Suprapubic skin (tissue), 4 donors: ENCODE measurements at regions not wholly inside any gene's neighbourhood (a gene's known extent, or its start where the extent isn't known, plus 50 kb on each side); places are given as distances from the start of the nearest gene placed in this dataset.

Experiments
- DNase-seq, 2 donors: peaks; one replicate each; pipeline ENCODE4 v3.0.0-alpha.2; 2019; ENCODE audit warnings: low spot score in 2 of 2
- H3K27ac ChIP-seq: fragments of 200-600 bp; sonication (generic); one replicate; pipeline ENCODE4 v1.5.1; 2019
- H3K27me3 ChIP-seq: fragments of 200-600 bp; sonication (generic); one replicate; pipeline ENCODE4 v1.5.1; 2019
- H3K36me3 ChIP-seq: fragments of 200-600 bp; sonication (generic); one replicate; pipeline ENCODE4 v1.5.1; 2019
- H3K4me1 ChIP-seq: fragments of 200-600 bp; sonication (generic); one replicate; pipeline ENCODE4 v1.5.1; 2019
- H3K4me3 ChIP-seq: fragments of 200-600 bp; sonication (generic); one replicate; pipeline ENCODE4 v1.5.1; 2019; ENCODE audit warnings: mild to moderate bottlenecking
- H3K9me3 ChIP-seq: fragments of 200-600 bp; sonication (generic); one replicate; pipeline ENCODE4 v1.5.1; 2019
- EP300 ChIP-seq: sonication (generic); formaldehyde crosslinking; IDR thresholded peaks from one replicate; pipeline ENCODE4 v1.6.1; 2017; ENCODE audit warnings: antibody characterized with exemption
- POLR2A ChIP-seq, 2 donors: fragments of 450-650 bp; IDR thresholded peaks; one replicate each; pipeline ENCODE4 v1.6.1; 2017; ENCODE audit warnings: antibody characterized with exemption in 2 of 2, mild to moderate bottlenecking in 2 of 2, moderate library complexity in 2 of 2
- POLR2AphosphoS5 ChIP-seq, 3 donors: sonication (generic); formaldehyde crosslinking; IDR thresholded peaks; one replicate each; pipeline ENCODE4 v1.6.1; 2017; ENCODE audit warnings: antibody characterized with exemption in 3 of 3
- WGBS: methylation state at CpG from one replicate; pipeline ENCODE4 v1.1.5; 2018; 5-methylcytosine and 5-hydroxymethylcytosine counted together
- TF ChIP-seq, protein P1 (sequence below), 2 donors: fragments of 200-600 bp in 1 of 2; fragments of 450-650 bp in 1 of 2; sonication (generic) in 1 of 2; IDR thresholded peaks; one replicate each; pipeline ENCODE4 v1.5.1; 2016 to 2019; ENCODE audit warnings: antibody characterized with exemption in 2 of 2, mild to moderate bottlenecking in 1 of 2, moderate library complexity in 1 of 2

DNA sequence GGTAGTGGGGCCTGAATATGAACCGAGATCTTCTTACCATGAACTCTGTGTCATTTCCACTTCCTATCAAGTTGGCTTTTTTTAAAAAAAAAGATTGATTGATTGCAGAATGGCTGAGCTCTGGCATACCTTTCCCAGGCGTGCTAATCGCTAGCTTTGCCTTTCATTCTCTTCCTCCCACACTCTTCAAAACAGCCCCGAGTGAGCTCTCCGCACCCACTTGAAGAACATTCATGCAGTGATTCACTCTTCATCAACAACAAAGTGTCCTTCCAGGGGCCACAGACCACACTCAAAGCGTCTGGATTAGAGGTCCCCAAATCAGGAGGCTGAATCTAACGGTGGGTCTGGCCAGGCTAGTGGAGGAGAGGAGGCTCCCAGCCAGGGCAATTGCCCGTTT, 96.3 kb upstream of the GALNT2 start:
- Histone ChIP-seq H3K4me1 (peaks cover 13% of the 10 kb centered on the region), H3K36me3 (no peaks in the 10 kb centered on the region), H3K9me3 (no peaks in the 10 kb centered on the region), H3K4me3 (no peak overlapping the region), H3K27me3 (peaks cover 4% of the 10 kb centered on the region), H3K27ac (peak overlapping the region; percentile 38)
- no peak for DNase-seq
- TF ChIP-seq EP300 (no peak), POLR2AphosphoS5 (IDR thresholded peaks at IDR 0.05) (no peak), POLR2A (IDR thresholded peaks at IDR 0.05) (no peak)
- TF ChIP-seq, protein P1, sequence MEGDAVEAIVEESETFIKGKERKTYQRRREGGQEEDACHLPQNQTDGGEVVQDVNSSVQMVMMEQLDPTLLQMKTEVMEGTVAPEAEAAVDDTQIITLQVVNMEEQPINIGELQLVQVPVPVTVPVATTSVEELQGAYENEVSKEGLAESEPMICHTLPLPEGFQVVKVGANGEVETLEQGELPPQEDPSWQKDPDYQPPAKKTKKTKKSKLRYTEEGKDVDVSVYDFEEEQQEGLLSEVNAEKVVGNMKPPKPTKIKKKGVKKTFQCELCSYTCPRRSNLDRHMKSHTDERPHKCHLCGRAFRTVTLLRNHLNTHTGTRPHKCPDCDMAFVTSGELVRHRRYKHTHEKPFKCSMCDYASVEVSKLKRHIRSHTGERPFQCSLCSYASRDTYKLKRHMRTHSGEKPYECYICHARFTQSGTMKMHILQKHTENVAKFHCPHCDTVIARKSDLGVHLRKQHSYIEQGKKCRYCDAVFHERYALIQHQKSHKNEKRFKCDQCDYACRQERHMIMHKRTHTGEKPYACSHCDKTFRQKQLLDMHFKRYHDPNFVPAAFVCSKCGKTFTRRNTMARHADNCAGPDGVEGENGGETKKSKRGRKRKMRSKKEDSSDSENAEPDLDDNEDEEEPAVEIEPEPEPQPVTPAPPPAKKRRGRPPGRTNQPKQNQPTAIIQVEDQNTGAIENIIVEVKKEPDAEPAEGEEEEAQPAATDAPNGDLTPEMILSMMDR (IDR thresholded peaks at IDR 0.05): no peak
- WGBS: 47% methylated on average over 8 of the region's 8 CpGs

DNA sequence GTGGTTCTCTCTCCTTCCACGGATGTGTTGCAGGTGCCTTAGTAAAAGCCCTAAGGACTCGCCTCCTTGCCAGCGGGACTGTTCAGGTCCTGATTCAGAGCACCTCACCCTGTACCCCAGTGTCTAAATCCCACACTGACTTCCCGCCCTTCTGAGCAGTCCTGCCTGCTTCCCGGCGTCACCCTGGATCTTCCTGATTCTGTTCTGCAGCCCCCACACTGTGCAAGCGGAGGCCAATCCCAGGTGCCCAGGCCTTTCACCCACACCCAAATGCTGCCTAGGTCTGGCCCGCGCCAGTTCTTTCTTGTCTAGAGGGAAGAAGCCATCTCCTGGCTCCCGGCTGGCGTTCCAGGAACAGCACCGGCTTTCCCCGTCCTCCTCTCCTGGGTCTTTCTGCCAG, 95.9 kb upstream of the GALNT2 start:
- Histone ChIP-seq H3K4me1 (peaks cover 13% of the 10 kb centered on the region), H3K9me3 (no peaks in the 10 kb centered on the region), H3K27me3 (no peaks in the 10 kb centered on the region), H3K4me3 (no peak overlapping the region), H3K27ac (peak overlapping the region; percentile 38), H3K36me3 (no peaks in the 10 kb centered on the region)
- DNase-seq: no peak
- TF ChIP-seq EP300 (no peak), POLR2A (IDR thresholded peaks at IDR 0.05) (no peak), POLR2AphosphoS5 (IDR thresholded peaks at IDR 0.05) (no peak)
- TF ChIP-seq, protein P1 (IDR thresholded peaks at IDR 0.05): no peak
- 67% methylated on average over 13 of the region's 13 CpGs for WGBS

DNA sequence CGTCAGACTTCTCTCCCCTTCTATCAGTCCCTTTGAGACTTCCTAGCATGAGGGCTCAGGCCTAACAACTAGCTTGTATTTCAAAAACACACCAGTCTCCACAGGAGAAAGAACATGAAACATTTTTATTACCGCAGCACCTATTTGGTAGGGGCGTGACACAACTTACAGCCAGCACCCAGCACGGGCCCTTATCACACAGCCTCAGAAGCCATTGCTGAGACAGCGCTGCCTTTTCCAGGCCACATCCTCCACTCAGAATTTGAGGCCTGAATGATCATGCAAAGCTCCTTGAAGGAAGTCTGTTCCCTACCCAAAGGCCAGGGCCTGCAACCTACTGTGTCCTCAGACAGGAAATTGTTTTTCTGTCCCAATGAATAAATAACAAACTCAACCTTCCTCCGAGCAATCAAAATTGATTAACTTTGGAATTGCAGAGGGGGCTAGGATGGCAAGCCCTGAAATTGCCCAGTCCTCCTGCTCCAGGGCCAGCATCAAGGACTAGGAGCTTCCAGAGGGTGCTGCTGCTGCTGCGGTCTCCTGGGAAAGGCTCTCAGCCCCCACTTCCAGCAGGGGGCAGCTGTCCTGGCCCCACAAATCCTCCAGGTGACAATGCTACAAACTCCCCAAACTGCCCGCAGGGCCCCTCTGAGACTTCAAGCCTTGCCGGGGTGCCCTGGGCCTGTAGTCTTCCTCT, 94.3 kb upstream of the GALNT2 start:
- no peaks in the 10 kb centered on the region for H3K36me3 ChIP-seq
- TF ChIP-seq EP300 (no peak), POLR2AphosphoS5 (IDR thresholded peaks at IDR 0.05) (no peak), POLR2A (IDR thresholded peaks at IDR 0.05) (no peak)
- TF ChIP-seq, protein P1 (IDR thresholded peaks at IDR 0.05): no peak
- H3K4me1 ChIP-seq: peaks cover 13% of the 10 kb centered on the region
- H3K4me3 ChIP-seq: no peak overlapping the region
- no peak for DNase-seq
- no peaks in the 10 kb centered on the region for H3K27me3 ChIP-seq
- 84% methylated on average over 9 of the region's 9 CpGs for WGBS
- H3K27ac ChIP-seq: no peak overlapping the region
- H3K9me3 ChIP-seq: no peaks in the 10 kb centered on the region

DNA sequence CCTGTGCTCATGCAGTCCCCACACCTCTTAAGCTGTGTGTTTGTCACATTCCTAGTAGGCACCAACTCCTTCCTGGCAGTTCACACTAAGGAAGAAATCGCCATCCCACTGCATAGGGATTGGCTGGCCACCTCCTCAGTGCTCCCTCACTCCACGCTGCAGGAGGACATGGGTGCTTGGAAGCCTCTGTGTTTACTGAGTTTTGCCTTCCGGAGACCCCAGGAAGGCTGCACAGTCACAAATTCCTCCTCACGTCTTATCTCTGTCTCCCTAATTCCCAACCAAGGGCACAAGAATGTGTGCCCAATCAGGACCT, 93.8 kb upstream of the GALNT2 start:
- TF ChIP-seq POLR2AphosphoS5 (IDR thresholded peaks at IDR 0.05): no peak
- TF ChIP-seq, protein P1 (IDR thresholded peaks at IDR 0.05): no peak
- no peak for TF ChIP-seq POLR2A (IDR thresholded peaks at IDR 0.05)
- no peak for TF ChIP-seq EP300
- no peaks in the 10 kb centered on the region for H3K27me3 ChIP-seq
- no peak overlapping the region for H3K4me3 ChIP-seq
- no peaks in the 10 kb centered on the region for H3K36me3 ChIP-seq
- WGBS: 84% methylated on average over 4 of the region's 4 CpGs
- H3K9me3 ChIP-seq: no peaks in the 10 kb centered on the region
- no peak for DNase-seq
- H3K4me1 ChIP-seq: peaks cover 13% of the 10 kb centered on the region
- H3K27ac ChIP-seq: no peak overlapping the region

DNA sequence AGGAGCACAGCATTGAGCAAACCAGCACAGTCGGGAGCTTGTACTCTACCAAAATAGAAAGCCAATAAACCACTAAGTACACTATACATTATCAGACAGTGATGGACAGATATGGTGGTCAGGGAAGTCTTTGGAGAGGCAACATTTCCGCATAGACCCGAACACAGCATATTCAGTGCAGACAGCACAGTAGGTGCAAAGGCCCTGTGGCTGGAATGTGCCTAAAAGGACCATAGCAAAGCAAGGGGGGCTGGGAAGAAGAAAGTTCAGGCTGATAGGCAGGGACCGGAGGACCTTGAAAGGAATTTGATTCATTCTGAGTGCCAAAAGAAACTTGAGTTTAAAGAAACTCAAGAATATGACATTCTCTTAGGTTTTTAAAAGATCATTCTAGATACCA, 92.0 kb upstream of the GALNT2 start:
- Histone ChIP-seq H3K9me3 (no peaks in the 10 kb centered on the region), H3K27ac (no peak overlapping the region), H3K36me3 (no peaks in the 10 kb centered on the region), H3K4me1 (peaks cover 13% of the 10 kb centered on the region), H3K27me3 (no peaks in the 10 kb centered on the region), H3K4me3 (no peak overlapping the region)
- DNase-seq: no peak
- WGBS: 93% methylated on average over 4 of the region's 4 CpGs
- no peak for TF ChIP-seq POLR2AphosphoS5 (IDR thresholded peaks at IDR 0.05)
- no peak for TF ChIP-seq POLR2A (IDR thresholded peaks at IDR 0.05)
- TF ChIP-seq EP300: no peak
- TF ChIP-seq, protein P1 (IDR thresholded peaks at IDR 0.05): no peak
